Ovary (tissue), 7 donors: ENCODE measurements at regions not wholly inside any gene's neighbourhood (a gene's known extent, or its start where the extent isn't known, plus 50 kb on each side); places are given as distances from the start of the nearest gene placed in this dataset.

Experiments
- DNase-seq, 5 donors: peaks; one replicate each; pipeline ENCODE4 v3.0.0-alpha.2; 2019 to 2020
- H3K27ac ChIP-seq, 2 donors: fragments of 200-600 bp; one replicate each; pipeline versions ENCODE4 v1.5.1 to v1.8.0; 2019 to 2022
- H3K27me3 ChIP-seq: fragments of 200-600 bp; one replicate; pipeline ENCODE4 v1.8.0; 2022
- H3K36me3 ChIP-seq: fragments of 200-600 bp; sonication (generic); one replicate; pipeline ENCODE4 v1.5.1; 2019
- H3K4me1 ChIP-seq: one replicate; pipeline ENCODE4 v1.8.1; 2013; ENCODE audit warnings: mild to moderate bottlenecking, moderate library complexity; ENCODE audit not compliant: insufficient read depth
- H3K4me3 ChIP-seq: fragments of 200-600 bp; sonication (generic); one replicate; pipeline ENCODE4 v1.5.1; 2017
- H3K9me3 ChIP-seq, 2 donors: fragments of 200-600 bp in 1 of 2; sonication (generic) in 1 of 2; one replicate each; pipeline versions ENCODE4 v1.5.1 to v1.8.1; 2013 to 2019; ENCODE audit warnings: mild to moderate bottlenecking in 1 of 2, moderate library complexity in 1 of 2
- CTCF ChIP-seq, 3 donors: fragments of 450-650 bp in 2 of 3; fragments of 200-600 bp in 1 of 3; IDR thresholded peaks; one replicate each; pipeline versions ENCODE4 v1.5.1 to v1.8.0; 2016 to 2022; ENCODE audit warnings: antibody characterized with exemption in 3 of 3, mild to moderate bottlenecking in 1 of 3
- EP300 ChIP-seq: sonication (generic); formaldehyde crosslinking; IDR thresholded peaks from one replicate; pipeline ENCODE4 v1.6.1; 2017; ENCODE audit warnings: antibody characterized with exemption
- POLR2A ChIP-seq: fragments of 450-650 bp; IDR thresholded peaks from one replicate; pipeline ENCODE4 v1.6.1; 2017; ENCODE audit warnings: antibody characterized with exemption, mild to moderate bottlenecking, moderate library complexity
- WGBS, 3 donors: extraction: QIAGEN DNeasy Blood & Tissue Kit in 1 of 3; methylation state at CpG; one replicate each; pipeline versions ENCODE4 v1.1.5 to v1.1.7; 2013 to 2017; 5-methylcytosine and 5-hydroxymethylcytosine counted together
- intact Hi-C, 4 donors: fragments of 100-400 bp; cut with DNase I; formaldehyde crosslinking; loops; one replicate each; pipeline versions ENCODE4 v1.11.0 to v1.15.1; 2022 to 2023
- donor health status: DM: no; HTN: no; CAD: no; lungs with moderate emphysema.
- donor health status: DM: no; HTN: no; CAD: no.
- donor health status: Bipolar disorder and iron deficiency.
- donor health status: DM: no; HTN: no; CAD: no.
- donor health status: DM: yes; HTN: yes; CAD: no.

- H3K27ac ChIP-seq: no peak overlapping the region
- no peaks in the 10 kb centered on the region for H3K9me3 ChIP-seq
- H3K4me1 ChIP-seq: no peaks in the 10 kb centered on the region
- H3K27me3 ChIP-seq: no peaks in the 10 kb centered on the region
- no peak overlapping the region for H3K4me3 ChIP-seq
- intact Hi-C loops: no loop called here
- 40 to 60% (median 44%) methylated on average over 1 of the region's 1 CpG for WGBS, 3 donors
- no peaks in the 10 kb centered on the region for H3K36me3 ChIP-seq
- DNase-seq: no peak
- TF ChIP-seq POLR2A (no peak), CTCF (IDR thresholded peaks at IDR 0.05) (no peak), EP300 (no peak)
Measured at GRCh38 chr7:125602441-125602840, 672.8 kb upstream of the POT1 start.

DNA sequence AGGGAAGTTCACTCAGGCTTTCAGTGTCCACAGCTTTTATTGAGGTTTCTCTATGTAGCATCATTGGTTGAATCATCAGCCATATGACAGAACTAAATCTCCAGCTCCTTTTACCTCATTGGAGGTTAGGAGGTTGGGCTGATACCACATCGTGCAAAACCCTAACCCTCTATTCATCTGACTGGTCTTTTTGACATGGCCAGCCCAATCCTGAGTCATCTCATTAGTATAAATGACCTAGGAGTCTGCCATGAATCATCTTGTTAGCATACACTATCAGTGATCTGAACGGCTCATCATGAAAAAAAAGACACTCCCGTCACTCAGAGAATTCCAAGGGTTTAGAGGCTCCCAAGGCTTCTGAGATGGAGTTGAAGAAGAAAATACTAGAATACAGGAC is 669.8 kb upstream of the POT1 start:
- no peak overlapping the region for H3K4me3 ChIP-seq
- DNase-seq: no peak
- 45 to 49% (median 47%) methylated on average over 3 of the region's 3 CpGs for WGBS, 3 donors
- no peaks in the 10 kb centered on the region for H3K27me3 ChIP-seq
- no peak for TF ChIP-seq EP300
- no peak for TF ChIP-seq POLR2A
- no peak for TF ChIP-seq CTCF (IDR thresholded peaks at IDR 0.05)
- no peaks in the 10 kb centered on the region for H3K36me3 ChIP-seq
- H3K27ac ChIP-seq: no peak overlapping the region
- intact Hi-C loops: no loop called here
- H3K4me1 ChIP-seq: no peaks in the 10 kb centered on the region
- no peaks in the 10 kb centered on the region for H3K9me3 ChIP-seq

- 77 to 81% (median 81%) methylated on average over 6 of the region's 6 CpGs for whole genome bisulfite sequencing, 3 donors
- Histone ChIP-seq H3K4me3 (no peak overlapping the region), H3K27ac (no peak overlapping the region), H3K36me3 (no peaks in the 10 kb centered on the region), H3K4me1 (no peaks in the 10 kb centered on the region), H3K27me3 (no peaks in the 10 kb centered on the region), H3K9me3 (no peaks in the 10 kb centered on the region)
- TF ChIP-seq EP300: no peak
- no peak for TF ChIP-seq CTCF (IDR thresholded peaks at IDR 0.05)
- TF ChIP-seq POLR2A: no peak
- no peak for DNase-seq
- intact Hi-C loops: no loop called here
Measured at GRCh38 chr7:125592331-125592730, 662.7 kb upstream of the POT1 start.

GRCh38 chr7:125573126-125573525 is 643.5 kb upstream of the POT1 start:
- Histone ChIP-seq H3K27me3 (no peaks in the 10 kb centered on the region), H3K36me3 (no peaks in the 10 kb centered on the region), H3K4me1 (no peaks in the 10 kb centered on the region), H3K27ac (no peak overlapping the region), H3K4me3 (no peak overlapping the region), H3K9me3 (no peaks in the 10 kb centered on the region)
- no peak for DNase-seq
- WGBS, 3 donors: 2 to 7% (median 3%) methylated on average over 4 of the region's 4 CpGs
- no peak for TF ChIP-seq POLR2A
- TF ChIP-seq CTCF (IDR thresholded peaks at IDR 0.05): no peak
- no peak for TF ChIP-seq EP300
- intact Hi-C loops: no loop called here

DNA sequence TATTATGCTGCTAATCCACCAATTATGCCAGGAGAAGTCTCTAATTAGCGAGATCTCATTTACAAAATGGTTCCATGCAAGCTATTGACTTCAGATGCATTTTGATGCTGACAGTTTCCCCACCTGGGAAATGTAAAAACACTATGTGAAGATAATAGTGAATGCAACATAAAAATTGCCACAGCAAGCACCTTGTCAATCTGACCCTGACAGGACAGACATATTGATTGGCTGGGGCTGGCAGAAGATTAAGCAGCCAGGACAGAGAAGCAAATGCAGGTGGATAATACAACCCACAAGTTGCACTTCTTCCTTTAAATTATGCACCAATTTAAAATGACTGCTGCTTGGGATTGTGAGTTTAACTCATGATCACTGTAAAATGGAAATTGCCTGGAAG is 642.8 kb upstream of the POT1 start:
- no peak for TF ChIP-seq CTCF (IDR thresholded peaks at IDR 0.05)
- TF ChIP-seq POLR2A: no peak
- no peak for TF ChIP-seq EP300
- no peaks in the 10 kb centered on the region for H3K27me3 ChIP-seq
- H3K36me3 ChIP-seq: no peaks in the 10 kb centered on the region
- intact Hi-C loops: no loop called here
- H3K4me1 ChIP-seq: no peaks in the 10 kb centered on the region
- no peak for DNase-seq
- no peaks in the 10 kb centered on the region for H3K9me3 ChIP-seq
- H3K27ac ChIP-seq: no peak overlapping the region
- H3K4me3 ChIP-seq: no peak overlapping the region
- WGBS, 3 donors: 61 to 85% (median 78%) methylated on average over 1 of the region's 1 CpG
